H9 (cell line): ENCODE measurements at regions not wholly inside any gene's neighbourhood (a gene's known extent, or its start where the extent isn't known, plus 50 kb on each side); places are given as distances from the start of the nearest gene placed in this dataset.

Source experiments
- DNase-seq: peaks from one replicate; pipeline ENCODE4 v3.0.0-alpha.2; 2017
- H2AFZ ChIP-seq: one replicate; pipeline ENCODE4 v1.6.1; 2013; ENCODE audit warnings: mild to moderate bottlenecking, low read length, control low read depth, moderate library complexity
- H2AK5ac ChIP-seq: 2 replicates; pipeline ENCODE4 v1.6.1; 2013; ENCODE audit warnings: low read length, control low read depth, mixed read lengths; ENCODE audit not compliant: insufficient read length
- H2BK120ac ChIP-seq: one replicate; pipeline ENCODE4 v1.6.1; 2013; ENCODE audit warnings: low read depth, mild to moderate bottlenecking, low read length, control low read depth, inconsistent platforms; ENCODE audit not compliant: poor library complexity, severe bottlenecking
- H2BK12ac ChIP-seq: 2 replicates; pipeline ENCODE4 v1.6.1; 2013; ENCODE audit warnings: low read length, control low read depth, mixed read lengths, low read depth; ENCODE audit not compliant: insufficient read length
- H2BK15ac ChIP-seq: 2 replicates; pipeline ENCODE4 v1.6.1; 2013; ENCODE audit warnings: low read depth, low read length, control low read depth
- H2BK20ac ChIP-seq: one replicate; pipeline ENCODE4 v1.6.1; 2013; ENCODE audit warnings: low read depth, mild to moderate bottlenecking, low read length, control low read depth, inconsistent platforms; ENCODE audit not compliant: poor library complexity, severe bottlenecking
- H2BK5ac ChIP-seq: 2 replicates; pipeline ENCODE4 v1.6.1; 2013; ENCODE audit warnings: low read length, control low read depth, mixed read lengths; ENCODE audit not compliant: insufficient read length
- H3K14ac ChIP-seq: 2 replicates; pipeline ENCODE4 v1.6.1; 2013; ENCODE audit warnings: low read length, control low read depth; ENCODE audit not compliant: insufficient read depth
- H3K18ac ChIP-seq: 2 replicates; pipeline ENCODE4 v1.6.1; 2013; ENCODE audit warnings: low read depth, mild to moderate bottlenecking, mixed read lengths, low read length, control low read depth; ENCODE audit not compliant: insufficient read length
- H3K23ac ChIP-seq: 2 replicates; pipeline ENCODE4 v1.6.1; 2013; ENCODE audit warnings: low read length, control low read depth, mixed read lengths, low read depth; ENCODE audit not compliant: insufficient read length
- H3K23me2 ChIP-seq: 2 replicates; pipeline ENCODE4 v1.6.1; 2013; ENCODE audit warnings: low read depth, mild to moderate bottlenecking, mixed read lengths, low read length, control low read depth; ENCODE audit not compliant: insufficient read length, poor library complexity, severe bottlenecking
- H3K27ac ChIP-seq: 2 replicates; pipeline ENCODE4 v1.5.1; 2013; ENCODE audit warnings: low read length, control low read depth, mixed read lengths, low read depth; ENCODE audit not compliant: insufficient read length
- H3K27me3 ChIP-seq: 2 replicates; pipeline ENCODE4 v1.6.1; 2013; ENCODE audit warnings: low read length, control low read depth, inconsistent platforms; ENCODE audit not compliant: insufficient read depth
- H3K4ac ChIP-seq: 2 replicates; pipeline ENCODE4 v1.6.1; 2013; ENCODE audit warnings: low read depth, mild to moderate bottlenecking, control low read depth, inconsistent platforms, low read length, moderate library complexity
- H3K4me1 ChIP-seq: 2 replicates; pipeline ENCODE4 v1.6.1; 2013; ENCODE audit warnings: low read length, control low read depth, inconsistent platforms; ENCODE audit not compliant: insufficient read depth
- H3K4me2 ChIP-seq: 2 replicates; pipeline ENCODE4 v1.6.1; 2013; ENCODE audit warnings: low read length, control low read depth, mixed read lengths; ENCODE audit not compliant: insufficient read length, insufficient read depth
- H3K56ac ChIP-seq: 2 replicates; pipeline ENCODE4 v1.6.1; 2013; ENCODE audit warnings: low read depth, mild to moderate bottlenecking, mixed read lengths, low read length, control low read depth; ENCODE audit not compliant: insufficient read length
- H3K79me1 ChIP-seq: 2 replicates; pipeline ENCODE4 v1.6.1; 2013; ENCODE audit warnings: low read depth, mild to moderate bottlenecking, moderate library complexity, low read length, control low read depth, inconsistent platforms; ENCODE audit not compliant: insufficient read depth, poor library complexity, severe bottlenecking
- H3K79me2 ChIP-seq: 2 replicates; pipeline ENCODE4 v1.6.1; 2013; ENCODE audit warnings: low read length, control low read depth, inconsistent platforms; ENCODE audit not compliant: insufficient read depth
- H3K9ac ChIP-seq: 2 replicates; pipeline ENCODE4 v1.6.1; 2013; ENCODE audit warnings: low read length, control low read depth, mixed read lengths; ENCODE audit not compliant: insufficient read length; ENCODE audit errors: extremely low read depth
- H3K9me3 ChIP-seq: one replicate; pipeline ENCODE4 v1.6.1; 2013; ENCODE audit warnings: low read depth, low read length, inconsistent platforms; ENCODE audit not compliant: control insufficient read depth
- H3T11ph ChIP-seq: one replicate; pipeline ENCODE4 v1.6.1; 2013; ENCODE audit warnings: mild to moderate bottlenecking, low read length, control low read depth, inconsistent platforms
- H4K20me1 ChIP-seq: one replicate; pipeline ENCODE4 v1.6.1; 2013; ENCODE audit not compliant: control insufficient read depth, insufficient read length, insufficient read depth
- H4K5ac ChIP-seq: 2 replicates; pipeline ENCODE4 v1.6.1; 2013; ENCODE audit warnings: low read depth, mild to moderate bottlenecking, mixed read lengths, low read length, control low read depth; ENCODE audit not compliant: insufficient read length
- H4K8ac ChIP-seq: replicated peaks from 2 replicates; pipeline ENCODE4 v1.6.1; 2013; ENCODE audit warnings: low read length, control low read depth, mixed read lengths, low read depth; ENCODE audit not compliant: insufficient read length
- H4K91ac ChIP-seq: 2 replicates; pipeline ENCODE4 v1.6.1; 2013; ENCODE audit warnings: low read depth, mild to moderate bottlenecking, moderate library complexity, mixed read lengths, low read length, control low read depth; ENCODE audit not compliant: insufficient read length
- H3K27ac Mint-ChIP-seq, 3 experiments: 2 replicates in 2 of 3; 3 replicates in 1 of 3; pipeline ENCODE4 v1.8.0; 2020 to 2021; ENCODE audit warnings: mixed read lengths in 3 of 3, mild to moderate bottlenecking in 1 of 3, moderate library complexity in 1 of 3
- H3K27me3 Mint-ChIP-seq: 2 replicates; pipeline ENCODE4 v1.8.0; 2021; ENCODE audit warnings: low read depth, mild to moderate bottlenecking, moderate library complexity, mixed read lengths
- H3K36me3 Mint-ChIP-seq, 3 experiments: 2 replicates in 2 of 3; 3 replicates in 1 of 3; pipeline ENCODE4 v1.8.0; 2020 to 2021; ENCODE audit warnings: low read depth in 3 of 3, mixed read lengths in 3 of 3; ENCODE audit not compliant: insufficient read depth in 1 of 3
- H3K4me1 Mint-ChIP-seq, 2 experiments: 2 replicates each; pipeline ENCODE4 v1.8.0; 2020; ENCODE audit warnings: mixed read lengths in 2 of 2
- H3K4me3 Mint-ChIP-seq, 2 experiments: 2 replicates in 1 of 2; 3 replicates in 1 of 2; pipeline ENCODE4 v1.8.0; 2020 to 2021; ENCODE audit warnings: mild to moderate bottlenecking in 2 of 2, mixed read lengths in 2 of 2, moderate library complexity in 1 of 2
- H3K9me3 Mint-ChIP-seq, 2 experiments: 2 replicates in 1 of 2; 3 replicates in 1 of 2; pipeline ENCODE4 v1.8.0; 2020; ENCODE audit warnings: mild to moderate bottlenecking in 2 of 2, mixed read lengths in 2 of 2, moderate library complexity in 1 of 2
- WGBS: extraction: QIAGEN DNeasy Blood & Tissue Kit; methylation state at CpG from one replicate; pipeline ENCODE4 v1.1.7; 2013; ENCODE audit warnings: missing lambda C conversion rate, low lambda C conversion rate, mixed read lengths; ENCODE audit not compliant: insufficient read length; ENCODE audit errors: extremely low coverage; 5-methylcytosine and 5-hydroxymethylcytosine counted together
- TF ChIP-seq, protein P1 (sequence below): fragments of 200-600 bp; sonication (generic); conservative IDR thresholded peaks from 3 replicates; pipeline ENCODE4 v1.8.0; 2021; ENCODE audit warnings: antibody characterized with exemption, mild to moderate bottlenecking

DNA sequence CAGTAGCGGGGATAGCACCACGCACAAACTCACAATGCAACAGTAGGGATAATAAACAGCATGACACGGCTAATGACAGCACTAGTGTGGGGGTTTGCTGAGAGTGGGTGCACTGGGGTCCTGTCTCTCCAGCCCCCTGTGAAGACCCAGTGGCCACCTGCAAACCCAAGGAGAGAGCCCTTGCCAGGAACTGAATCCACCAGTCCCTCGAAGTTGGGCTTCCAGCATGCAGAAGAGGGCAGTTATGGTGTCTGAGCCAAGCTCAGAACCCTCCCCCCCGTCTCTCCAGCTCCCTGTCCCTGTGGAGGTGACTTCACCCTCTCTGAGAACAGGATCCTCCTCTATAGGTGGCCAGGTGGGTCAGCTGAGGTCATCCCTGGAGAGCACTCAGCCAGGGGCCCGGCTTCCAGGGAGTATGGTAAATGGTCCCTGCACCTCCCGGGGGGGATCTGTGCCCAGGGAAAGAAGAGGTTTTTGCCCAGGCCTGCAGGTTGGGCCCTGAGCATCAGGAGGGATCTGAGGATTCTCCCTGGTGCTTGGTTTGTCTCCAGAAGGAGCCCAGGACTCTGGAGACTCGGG, 86.3 kb upstream of the PRR5 start:
- TF ChIP-seq, protein P1, sequence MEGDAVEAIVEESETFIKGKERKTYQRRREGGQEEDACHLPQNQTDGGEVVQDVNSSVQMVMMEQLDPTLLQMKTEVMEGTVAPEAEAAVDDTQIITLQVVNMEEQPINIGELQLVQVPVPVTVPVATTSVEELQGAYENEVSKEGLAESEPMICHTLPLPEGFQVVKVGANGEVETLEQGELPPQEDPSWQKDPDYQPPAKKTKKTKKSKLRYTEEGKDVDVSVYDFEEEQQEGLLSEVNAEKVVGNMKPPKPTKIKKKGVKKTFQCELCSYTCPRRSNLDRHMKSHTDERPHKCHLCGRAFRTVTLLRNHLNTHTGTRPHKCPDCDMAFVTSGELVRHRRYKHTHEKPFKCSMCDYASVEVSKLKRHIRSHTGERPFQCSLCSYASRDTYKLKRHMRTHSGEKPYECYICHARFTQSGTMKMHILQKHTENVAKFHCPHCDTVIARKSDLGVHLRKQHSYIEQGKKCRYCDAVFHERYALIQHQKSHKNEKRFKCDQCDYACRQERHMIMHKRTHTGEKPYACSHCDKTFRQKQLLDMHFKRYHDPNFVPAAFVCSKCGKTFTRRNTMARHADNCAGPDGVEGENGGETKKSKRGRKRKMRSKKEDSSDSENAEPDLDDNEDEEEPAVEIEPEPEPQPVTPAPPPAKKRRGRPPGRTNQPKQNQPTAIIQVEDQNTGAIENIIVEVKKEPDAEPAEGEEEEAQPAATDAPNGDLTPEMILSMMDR, result no peak
- Histone ChIP-seq H3T11ph (no peak overlapping the region), H4K5ac (no peak overlapping the region), H3K14ac (no peak overlapping the region), H3K4me1 (no peaks in the 10 kb centered on the region), H3K27me3 (no peaks in the 10 kb centered on the region), H3K9ac (no peak overlapping the region), H3K27ac (no peak overlapping the region), H3K23ac (no peak overlapping the region), H3K9me3 (no peaks in the 10 kb centered on the region), H4K8ac (no peak overlapping the region), H3K18ac (no peak overlapping the region), H2AK5ac (no peak overlapping the region), H2BK12ac (no peak overlapping the region), H4K20me1 (peaks cover 2% of the 10 kb centered on the region), H3K23me2 (no peaks in the 10 kb centered on the region), H3K79me1 (no peaks in the 10 kb centered on the region), H3K4me2 (no peak overlapping the region), H3K56ac (no peak overlapping the region), H4K91ac (no peak overlapping the region), H2BK120ac (no peak overlapping the region), H2BK5ac (no peak overlapping the region), H2BK15ac (no peak overlapping the region), H3K79me2 (no peaks in the 10 kb centered on the region), H2BK20ac (no peak overlapping the region), H2AFZ (no peak overlapping the region), H3K4ac (no peak overlapping the region)
- no peak for DNase-seq
- peaks cover 0 to 8% (median 5%) of the 10 kb centered on the region in 3 experiments; a peak in 4 of 7 replicates for H3K36me3 Mint-ChIP-seq
- H3K27ac Mint-ChIP-seq, result no peak overlapping the region
- no peak overlapping the region for H3K4me3 Mint-ChIP-seq
- peaks cover 13 to 26% of the 10 kb centered on the region in 2 experiments for H3K9me3 Mint-ChIP-seq
- H3K4me1 Mint-ChIP-seq, result peaks cover 0 to 2% of the 10 kb centered on the region in 2 experiments; a peak in 2 of 4 replicates
- H3K27me3 Mint-ChIP-seq, result peaks cover 15% of the 10 kb centered on the region
- no CpG with 5 or more reads among the region's 8 CpGs for WGBS
